ENCODE measurements at regions not wholly inside any gene's neighbourhood (a gene's known extent, or its start where the extent isn't known, plus 50 kb on each side); places are given as distances from the start of the nearest gene placed in this dataset.
A peak's percentile ranks its signal among the peaks of the same experiment; 100 is the strongest.

DNA sequence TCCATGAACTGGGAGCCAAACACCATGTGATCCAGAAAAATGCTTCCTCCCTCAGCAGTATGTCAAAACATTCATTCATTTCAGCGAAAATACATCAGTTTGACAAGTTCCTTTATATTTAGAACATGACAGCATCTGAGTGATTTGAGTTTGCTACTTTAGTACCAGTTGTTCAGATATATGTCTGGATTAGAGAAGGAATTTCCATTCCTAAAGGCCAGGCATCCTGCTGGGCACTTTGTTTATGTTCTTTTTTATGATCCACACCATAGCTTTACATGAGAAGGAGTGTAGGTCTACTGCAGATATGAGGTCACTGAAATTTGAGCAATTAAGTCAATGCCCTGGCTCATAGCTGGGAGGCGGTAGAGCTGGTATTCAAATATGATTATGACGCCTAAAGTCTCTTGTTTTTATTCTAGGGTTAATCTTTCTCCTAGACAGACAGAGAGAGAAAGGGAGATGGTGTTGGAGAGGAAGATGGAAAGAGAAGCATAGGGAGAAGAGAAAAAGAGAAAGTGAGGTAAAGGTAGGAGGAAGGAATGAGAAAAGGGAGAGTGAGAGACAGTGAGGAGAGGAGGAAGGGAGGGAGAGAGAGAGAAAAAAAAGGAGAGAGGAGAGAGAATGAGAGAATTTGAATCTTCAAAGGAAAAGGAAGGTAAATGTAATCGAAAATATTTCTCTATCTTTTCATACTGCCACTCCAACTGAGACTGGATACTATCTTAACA is 839.5 kb upstream of the FANCL start:
- H3K27me3 Mint-ChIP-seq: no peaks in the 10 kb centered on the region
- DNase-seq (ENCODE audit: low spot score) (no peak), ATAC-seq (no peak)
- H3K4me3 Mint-ChIP-seq: no peak overlapping the region
- H3K27ac Mint-ChIP-seq: no peak overlapping the region
- H3K4me1 Mint-ChIP-seq (ENCODE audit: low read depth in 2 of 2): no peaks in the 10 kb centered on the region
- H3K9me3 Mint-ChIP-seq: no peaks in the 10 kb centered on the region
- no peaks in the 10 kb centered on the region for H3K36me3 Mint-ChIP-seq

DNA sequence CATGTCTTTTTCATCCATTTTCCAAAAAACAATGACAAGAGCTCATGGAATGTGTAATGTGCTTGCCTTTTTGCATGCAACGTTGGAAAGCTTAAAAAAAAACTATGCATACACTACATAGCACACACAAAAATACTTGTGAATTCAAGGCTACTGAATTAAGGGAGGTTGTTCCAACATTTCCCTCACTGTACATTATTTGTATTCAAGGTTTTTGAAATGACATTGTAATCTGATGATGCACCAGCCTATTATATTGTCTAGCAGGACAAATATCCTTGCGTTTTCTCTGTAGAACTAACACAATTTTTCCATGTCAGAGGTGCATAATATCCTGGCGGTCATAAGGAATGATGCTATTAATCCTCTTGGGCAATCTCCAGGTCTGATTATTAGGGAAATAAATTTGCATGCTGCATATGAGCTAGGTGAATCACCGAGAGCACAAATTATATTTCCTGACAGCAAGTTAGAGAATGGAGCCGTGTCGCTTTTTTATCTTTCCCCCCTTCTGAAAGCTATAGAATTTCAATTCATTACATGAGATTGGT is 836.9 kb upstream of the FANCL start:
- H3K9me3 Mint-ChIP-seq: no peaks in the 10 kb centered on the region
- H3K36me3 Mint-ChIP-seq: no peaks in the 10 kb centered on the region
- ATAC-seq (no peak), DNase-seq (ENCODE audit: low spot score) (no peak)
- no peaks in the 10 kb centered on the region for H3K4me1 Mint-ChIP-seq (ENCODE audit: low read depth in 2 of 2)
- H3K27me3 Mint-ChIP-seq: no peaks in the 10 kb centered on the region
- no peak overlapping the region for H3K4me3 Mint-ChIP-seq
- no peak overlapping the region for H3K27ac Mint-ChIP-seq

- no peak overlapping the region for H3K4me3 Mint-ChIP-seq
Measured at GRCh38 chr2:59077026-59077725, 836.1 kb upstream of the FANCL start.

DNA sequence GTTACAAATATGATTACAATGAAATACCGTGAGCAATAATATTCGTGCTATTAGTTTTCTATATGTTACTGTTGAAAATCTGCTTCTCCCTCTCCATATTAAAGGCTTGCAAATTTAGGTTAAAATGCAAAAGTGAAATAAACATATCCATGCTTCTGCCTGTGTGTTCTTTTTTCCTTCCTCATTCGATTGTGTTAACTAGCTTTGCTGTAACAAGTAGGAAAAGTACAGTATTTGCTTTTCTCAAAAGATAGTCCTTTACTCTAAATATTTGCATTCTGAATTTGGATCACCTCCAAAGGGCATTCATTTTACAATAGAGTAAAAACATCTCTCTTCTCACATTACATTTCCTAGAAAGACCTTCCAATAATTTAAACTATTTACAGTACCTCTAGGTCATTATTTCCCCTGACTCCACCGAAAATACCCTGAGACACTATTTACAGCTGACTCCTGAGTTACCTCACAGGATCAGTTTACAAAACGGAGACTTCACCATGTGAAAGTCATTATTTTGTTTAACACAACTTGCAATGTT is 835.0 kb upstream of the FANCL start:
- DNase-seq (ENCODE audit: low spot score) (no peak), ATAC-seq (no peak)
- Mint-ChIP-seq H3K9me3 (peaks cover 2% of the 10 kb centered on the region), H3K4me3 (no peak overlapping the region), H3K27me3 (no peaks in the 10 kb centered on the region), H3K36me3 (no peaks in the 10 kb centered on the region), H3K27ac (no peak overlapping the region), H3K4me1 (ENCODE audit: low read depth in 2 of 2) (no peaks in the 10 kb centered on the region)

More at GRCh38 chr2:59077026-59077725, 836.1 kb upstream of the FANCL start:
- no peaks in the 10 kb centered on the region for H3K27me3 Mint-ChIP-seq
- H3K9me3 Mint-ChIP-seq: no peaks in the 10 kb centered on the region
- no peak overlapping the region for H3K27ac Mint-ChIP-seq
- no peaks in the 10 kb centered on the region for H3K4me1 Mint-ChIP-seq (ENCODE audit: low read depth in 2 of 2)
- DNase-seq (ENCODE audit: low spot score): no peak
- no peak for ATAC-seq
- H3K36me3 Mint-ChIP-seq: no peaks in the 10 kb centered on the region

DNA sequence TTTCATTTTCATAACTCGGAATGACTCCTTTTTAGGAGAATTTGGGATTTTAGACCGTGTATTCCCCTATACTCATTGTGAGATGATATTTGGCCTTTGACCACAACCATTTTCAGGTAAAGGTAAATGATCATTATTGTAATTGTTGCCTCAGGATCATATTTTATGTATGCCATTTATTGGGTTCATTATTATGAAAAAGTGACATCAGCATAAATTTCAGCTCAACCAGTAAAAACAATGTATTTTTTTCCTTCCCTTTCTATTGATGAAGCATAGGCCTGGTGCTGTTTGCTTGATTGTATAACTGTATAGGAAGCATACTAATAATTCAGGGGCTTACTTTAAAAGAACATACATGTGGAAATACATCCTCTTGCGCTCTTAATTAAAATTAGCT is 832.9 kb upstream of the FANCL start:
- ATAC-seq: no peak
- H3K9me3 Mint-ChIP-seq: peaks cover 6% of the 10 kb centered on the region

GRCh38 chr2:59073286-59073685 is 832.2 kb upstream of the FANCL start:
- ATAC-seq: no peak
- Mint-ChIP-seq H3K9me3 (peaks cover 7% of the 10 kb centered on the region), H3K4me3 (no peak overlapping the region), H3K27ac (no peak overlapping the region), H3K27me3 (no peaks in the 10 kb centered on the region), H3K36me3 (no peaks in the 10 kb centered on the region), H3K4me1 (ENCODE audit: low read depth in 2 of 2) (no peaks in the 10 kb centered on the region)
- DNase-seq (ENCODE audit: low spot score): no peak

More for the DNA sequence above, 832.9 kb upstream of the FANCL start:
- Mint-ChIP-seq H3K27me3 (no peaks in the 10 kb centered on the region), H3K27ac (no peak overlapping the region), H3K4me1 (ENCODE audit: low read depth in 2 of 2) (no peaks in the 10 kb centered on the region), H3K36me3 (no peaks in the 10 kb centered on the region), H3K4me3 (no peak overlapping the region)
- DNase-seq (ENCODE audit: low spot score): no peak

DNA sequence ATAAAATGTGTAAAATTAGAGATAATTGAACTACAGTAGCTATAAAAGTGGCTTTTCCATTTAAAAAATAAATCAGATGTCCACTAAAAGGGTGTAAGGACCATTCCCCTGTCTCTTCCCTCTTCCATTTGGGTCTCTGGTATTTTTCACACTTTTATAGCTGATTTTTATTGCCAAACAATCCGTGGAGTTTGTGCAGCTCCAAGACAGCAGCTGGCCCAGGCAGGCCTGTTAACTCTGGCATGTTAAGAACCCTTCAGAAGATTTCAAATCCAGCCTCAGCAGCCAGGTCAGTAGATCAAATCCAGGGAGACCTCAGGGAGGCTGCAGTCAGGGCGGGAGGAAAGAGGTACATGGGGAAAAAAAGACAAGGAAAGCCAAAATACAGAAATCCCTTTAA is 827.1 kb upstream of the FANCL start:
- no peaks in the 10 kb centered on the region for H3K36me3 Mint-ChIP-seq
- ATAC-seq (no peak), DNase-seq (ENCODE audit: low spot score) (no peak)
- no peaks in the 10 kb centered on the region for H3K4me1 Mint-ChIP-seq (ENCODE audit: low read depth in 2 of 2)
- no peak overlapping the region for H3K27ac Mint-ChIP-seq
- no peaks in the 10 kb centered on the region for H3K27me3 Mint-ChIP-seq
- no peak overlapping the region for H3K4me3 Mint-ChIP-seq
- H3K9me3 Mint-ChIP-seq: peaks cover 8% of the 10 kb centered on the region

GRCh38 chr2:59066787-59067399 is 825.8 kb upstream of the FANCL start:
- H3K27ac Mint-ChIP-seq: no peak overlapping the region
- H3K4me1 Mint-ChIP-seq (ENCODE audit: low read depth in 2 of 2): no peaks in the 10 kb centered on the region
- H3K27me3 Mint-ChIP-seq: no peaks in the 10 kb centered on the region
- H3K36me3 Mint-ChIP-seq: no peaks in the 10 kb centered on the region
- no peak overlapping the region for H3K4me3 Mint-ChIP-seq
- ATAC-seq (no peak), DNase-seq (ENCODE audit: low spot score) (peak; percentile 60)
- peaks cover 8% of the 10 kb centered on the region for H3K9me3 Mint-ChIP-seq

DNA sequence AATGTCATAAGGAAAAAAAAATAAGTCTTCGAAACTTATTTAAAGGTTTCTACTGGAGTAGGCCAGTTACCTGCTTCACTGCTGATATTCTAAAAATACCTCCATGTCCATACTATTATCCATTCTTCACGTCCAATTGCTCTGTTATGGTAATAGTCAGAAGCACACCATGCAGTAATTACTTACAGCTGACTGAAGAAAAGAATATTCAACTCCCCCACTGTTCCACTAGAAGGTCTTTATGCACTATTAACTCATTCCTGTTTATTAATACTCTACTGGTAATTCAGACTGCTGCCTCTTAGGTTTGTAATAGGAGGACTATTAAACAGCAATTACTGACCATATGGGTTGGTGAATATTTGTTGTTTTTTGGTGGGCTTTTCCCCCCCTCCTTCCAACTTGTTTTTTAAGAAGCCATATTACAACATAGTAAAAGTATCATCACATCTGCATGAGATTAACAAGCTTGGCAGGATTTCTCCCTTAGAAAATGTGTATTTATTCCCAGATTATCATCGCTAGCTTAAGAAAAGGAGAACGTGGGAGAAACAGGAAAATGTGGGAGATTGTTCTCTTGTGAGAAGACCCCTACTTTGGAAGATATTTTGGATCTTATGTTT is 806.4 kb upstream of the FANCL start:
- Mint-ChIP-seq H3K4me3 (no peak overlapping the region), H3K27ac (no peak overlapping the region), H3K27me3 (no peaks in the 10 kb centered on the region), H3K4me1 (ENCODE audit: low read depth in 2 of 2) (no peaks in the 10 kb centered on the region), H3K9me3 (no peaks in the 10 kb centered on the region), H3K36me3 (no peaks in the 10 kb centered on the region)
- no peak for ATAC-seq
- no peak for DNase-seq (ENCODE audit: low spot score)

GRCh38 chr2:59046401-59047372 is 805.6 kb upstream of the FANCL start:
- Mint-ChIP-seq H3K9me3 (no peaks in the 10 kb centered on the region), H3K4me1 (ENCODE audit: low read depth in 2 of 2) (no peaks in the 10 kb centered on the region), H3K27me3 (no peaks in the 10 kb centered on the region), H3K36me3 (no peaks in the 10 kb centered on the region), H3K4me3 (no peak overlapping the region), H3K27ac (no peak overlapping the region)
- DNase-seq (ENCODE audit: low spot score): no peak
- ATAC-seq: no peak

GRCh38 chr2:59044736-59045135 is 803.6 kb upstream of the FANCL start:
- no peaks in the 10 kb centered on the region for H3K27me3 Mint-ChIP-seq
- H3K4me1 Mint-ChIP-seq (ENCODE audit: low read depth in 2 of 2): no peaks in the 10 kb centered on the region
- no peaks in the 10 kb centered on the region for H3K9me3 Mint-ChIP-seq
- H3K4me3 Mint-ChIP-seq: no peak overlapping the region
- H3K27ac Mint-ChIP-seq: no peak overlapping the region
- no peaks in the 10 kb centered on the region for H3K36me3 Mint-ChIP-seq
- no peak for DNase-seq (ENCODE audit: low spot score)
- no peak for ATAC-seq

DNA sequence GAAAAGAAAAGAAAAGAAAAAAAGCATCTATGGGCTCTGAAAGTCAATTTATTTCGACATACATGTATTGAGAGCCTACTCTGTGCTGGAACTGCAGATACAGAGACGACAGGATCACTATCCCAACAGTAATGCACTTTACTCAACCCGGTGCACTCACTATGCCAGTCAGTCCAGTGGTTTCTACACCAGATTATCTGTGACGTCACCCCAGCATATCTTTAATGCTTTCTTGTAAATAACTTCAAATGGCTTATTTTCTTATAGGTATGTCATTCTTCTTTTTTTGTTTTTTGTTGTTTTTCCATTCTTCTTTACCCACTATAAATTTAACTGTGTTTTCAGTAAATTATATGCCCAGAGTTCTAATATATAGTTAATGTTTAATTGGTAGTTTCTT is 800.0 kb upstream of the FANCL start:
- H3K27ac Mint-ChIP-seq: no peak overlapping the region
- H3K4me3 Mint-ChIP-seq: no peak overlapping the region
- no peak for ATAC-seq

GRCh38 chr2:59034837-59035236 is 793.7 kb upstream of the FANCL start:
- Mint-ChIP-seq H3K27me3 (no peaks in the 10 kb centered on the region), H3K4me3 (no peak overlapping the region), H3K4me1 (ENCODE audit: low read depth in 2 of 2) (no peaks in the 10 kb centered on the region), H3K27ac (no peak overlapping the region), H3K9me3 (no peaks in the 10 kb centered on the region), H3K36me3 (no peaks in the 10 kb centered on the region)
- DNase-seq (ENCODE audit: low spot score) (no peak), ATAC-seq (no peak)

More for the DNA sequence above, 800.0 kb upstream of the FANCL start:
- DNase-seq (ENCODE audit: low spot score): no peak
- Mint-ChIP-seq H3K4me1 (ENCODE audit: low read depth in 2 of 2) (no peaks in the 10 kb centered on the region), H3K36me3 (no peaks in the 10 kb centered on the region), H3K9me3 (no peaks in the 10 kb centered on the region), H3K27me3 (no peaks in the 10 kb centered on the region)

Data from natural killer cell treated with Interleukin-12 subunit alpha and Interleukin-12 subunit beta and Interleukin-15 and Interleukin-18, amount 100 ng/mL, for 72 hours (primary cell).